GM13976 (cell line): ENCODE measurements at regions not wholly inside any gene's neighbourhood (a gene's known extent, or its start where the extent isn't known, plus 50 kb on each side); places are given as distances from the start of the nearest gene placed in this dataset.

ENCODE experiments used
- DNase-seq: peaks from one replicate; pipeline ENCODE4 v3.0.0; 2012; ENCODE audit warnings: low spot score
- CTCF ChIP-seq: IDR thresholded peaks from 2 replicates; pipeline ENCODE4 v1.5.1; 2012; ENCODE audit warnings: borderline replicate concordance, mild to moderate bottlenecking; ENCODE audit not compliant: insufficient read depth; ENCODE audit errors: extremely low read depth, missing control alignments, control extremely low read depth
- in situ Hi-C: fragments of 300-500 bp; cut with MboI; formaldehyde crosslinking; loops from one replicate; pipeline ENCODE4 v1.12.0; 2022; ENCODE audit warnings: low sequenced_read_pairs, mixed read lengths, inconsistent platforms; ENCODE audit not compliant: unreplicated experiment

- in situ Hi-C loops, result no loop called here
- DNase-seq, result no peak
- no peak for TF ChIP-seq CTCF
Measured at GRCh38 chr17:27991462-27991993, 50.9 kb upstream of the NLK start.
